ENCODE measurements at regions not wholly inside any gene's neighbourhood (a gene's known extent, or its start where the extent isn't known, plus 50 kb on each side); places are given as distances from the start of the nearest gene placed in this dataset.
"Not testable (repeated sequence)": the region's sequence is repeated elsewhere in the genome, so short reads cannot be mapped to it uniquely, and the experiment has no call there.

DNA sequence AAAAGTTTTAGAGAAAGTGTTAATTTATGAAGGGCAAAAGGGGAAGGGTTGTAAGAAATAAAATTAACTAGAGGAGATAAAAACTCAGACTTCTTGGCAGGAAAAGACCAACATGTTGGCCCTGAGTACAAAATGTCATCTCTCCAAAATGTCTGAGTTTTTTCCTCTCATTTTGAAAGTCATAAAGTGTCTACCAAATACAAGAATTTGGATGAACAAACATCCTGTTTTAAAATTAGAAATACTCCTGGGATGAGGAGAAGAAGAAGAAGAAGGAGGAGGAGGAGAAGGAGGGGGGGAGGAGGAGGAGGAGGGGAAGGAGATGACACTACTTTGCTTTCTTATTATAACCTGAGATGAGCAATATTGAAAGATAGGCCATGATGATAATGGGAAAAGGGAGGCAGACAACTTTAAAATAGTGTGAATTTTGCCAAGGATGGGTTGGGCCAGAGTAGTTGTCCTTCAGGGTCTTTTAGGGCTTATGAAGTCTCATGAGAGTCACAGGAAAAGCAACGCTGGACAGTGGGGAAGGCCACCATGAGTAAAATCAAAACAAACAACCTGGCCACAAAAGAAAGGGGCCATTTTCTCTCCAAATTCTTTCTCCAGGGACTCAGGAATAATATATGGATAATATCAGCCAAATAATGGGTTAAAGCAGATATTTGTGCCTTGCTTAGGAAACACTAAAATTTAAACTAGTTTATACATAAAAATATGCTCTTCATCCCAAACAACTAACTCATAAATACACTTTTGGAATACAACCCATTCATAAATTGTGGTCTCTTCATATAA lies 632.9 kb downstream of the EPHA3 start:
- no peak for DNase-seq (ENCODE audit: low read depth)
- H3K4me3 ChIP-seq (ENCODE audit: low read length), result no peak overlapping the region
- TF ChIP-seq, protein P1, sequence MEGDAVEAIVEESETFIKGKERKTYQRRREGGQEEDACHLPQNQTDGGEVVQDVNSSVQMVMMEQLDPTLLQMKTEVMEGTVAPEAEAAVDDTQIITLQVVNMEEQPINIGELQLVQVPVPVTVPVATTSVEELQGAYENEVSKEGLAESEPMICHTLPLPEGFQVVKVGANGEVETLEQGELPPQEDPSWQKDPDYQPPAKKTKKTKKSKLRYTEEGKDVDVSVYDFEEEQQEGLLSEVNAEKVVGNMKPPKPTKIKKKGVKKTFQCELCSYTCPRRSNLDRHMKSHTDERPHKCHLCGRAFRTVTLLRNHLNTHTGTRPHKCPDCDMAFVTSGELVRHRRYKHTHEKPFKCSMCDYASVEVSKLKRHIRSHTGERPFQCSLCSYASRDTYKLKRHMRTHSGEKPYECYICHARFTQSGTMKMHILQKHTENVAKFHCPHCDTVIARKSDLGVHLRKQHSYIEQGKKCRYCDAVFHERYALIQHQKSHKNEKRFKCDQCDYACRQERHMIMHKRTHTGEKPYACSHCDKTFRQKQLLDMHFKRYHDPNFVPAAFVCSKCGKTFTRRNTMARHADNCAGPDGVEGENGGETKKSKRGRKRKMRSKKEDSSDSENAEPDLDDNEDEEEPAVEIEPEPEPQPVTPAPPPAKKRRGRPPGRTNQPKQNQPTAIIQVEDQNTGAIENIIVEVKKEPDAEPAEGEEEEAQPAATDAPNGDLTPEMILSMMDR (IDR thresholded peaks at IDR 0.05; ENCODE audit: insufficient read depth, low read depth, low read length, missing control alignments), result no peak

DNA sequence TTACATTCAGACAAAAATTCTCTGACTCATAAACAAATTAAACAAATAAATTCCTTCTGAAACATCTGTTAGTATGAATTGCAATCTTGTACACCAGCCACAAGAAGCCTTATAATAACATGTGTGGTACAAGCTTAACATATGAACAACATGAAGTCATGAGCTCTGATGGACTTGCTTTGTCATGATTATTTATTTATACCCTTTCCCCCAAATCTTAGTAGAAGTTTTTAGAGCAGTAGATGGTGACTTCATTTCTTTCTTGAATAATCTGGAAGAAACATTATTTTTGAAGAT lies 633.4 kb downstream of the EPHA3 start:
- H3K4me3 ChIP-seq (ENCODE audit: low read length), result no peak overlapping the region
- DNase-seq (ENCODE audit: low read depth), result no peak
- TF ChIP-seq, protein P1 (IDR thresholded peaks at IDR 0.05; ENCODE audit: insufficient read depth, low read depth, low read length, missing control alignments), result no peak

- TF ChIP-seq, protein P1 (IDR thresholded peaks at IDR 0.05; ENCODE audit: insufficient read depth, low read depth, low read length, missing control alignments), result no peak
- H3K4me3 ChIP-seq (ENCODE audit: low read length), result no peak overlapping the region
- no peak for DNase-seq (ENCODE audit: low read depth)
Measured at GRCh38 chr3:89742546-89742945, 635.1 kb downstream of the EPHA3 start.

- not testable (repeated sequence) for H3K4me3 ChIP-seq (ENCODE audit: low read length)
- DNase-seq (ENCODE audit: low read depth), result peak; percentile 16
Measured at GRCh38 chr3:89747541-89748278, 640.3 kb downstream of the EPHA3 start.

DNA sequence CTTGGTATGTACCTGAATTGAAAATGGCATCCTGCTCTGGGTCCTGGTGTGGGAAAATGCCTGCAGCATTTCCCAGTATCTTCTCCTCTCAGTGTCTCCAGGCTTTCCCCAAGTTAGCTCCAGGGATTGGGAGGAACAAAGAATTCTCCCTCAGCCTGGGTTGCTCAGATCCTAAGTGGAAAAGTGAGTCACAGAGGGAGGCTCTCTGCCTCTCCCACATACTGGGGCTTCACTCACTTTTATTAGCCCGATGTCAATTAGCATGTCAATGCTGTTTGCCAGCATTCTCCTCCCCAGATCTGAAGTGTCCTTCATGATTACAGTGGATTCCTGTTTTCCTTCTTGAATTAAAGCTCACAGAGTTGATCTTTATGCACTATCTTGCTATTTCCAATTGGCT lies 655.0 kb downstream of the EPHA3 start:
- no peak overlapping the region for H3K4me3 ChIP-seq (ENCODE audit: low read length)
- no peak for DNase-seq (ENCODE audit: low read depth)
- TF ChIP-seq, protein P1 (IDR thresholded peaks at IDR 0.05; ENCODE audit: insufficient read depth, low read depth, low read length, missing control alignments), result no peak

DNA sequence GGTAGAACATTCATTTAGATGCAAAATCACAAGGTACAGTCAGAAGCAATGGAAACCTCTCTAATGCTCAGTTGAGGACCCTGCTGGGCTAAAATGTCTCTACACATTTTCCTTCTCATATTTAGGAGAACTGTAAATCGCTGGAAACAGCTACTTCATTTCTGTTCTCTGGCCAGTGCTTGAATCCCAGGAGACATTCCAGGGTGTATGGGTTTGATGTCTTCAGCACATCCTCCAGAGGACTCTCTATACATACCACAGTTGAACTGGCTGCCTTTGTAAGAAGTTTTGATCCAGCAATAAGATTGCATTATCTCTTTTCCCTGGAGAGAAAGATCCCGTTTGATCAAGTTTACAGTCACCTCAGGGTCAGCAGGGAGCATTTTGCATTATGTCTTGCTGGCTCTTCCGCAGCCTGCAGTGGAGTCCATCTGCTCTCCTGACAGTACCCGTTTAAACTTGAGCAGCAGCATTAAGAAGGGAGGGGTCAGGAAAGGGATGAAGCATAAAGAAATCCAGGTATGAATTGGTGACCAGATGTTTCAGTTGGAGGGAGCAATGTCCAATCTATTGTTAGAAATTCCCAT lies 676.0 kb downstream of the EPHA3 start:
- no peak overlapping the region for H3K4me3 ChIP-seq (ENCODE audit: low read length)
- TF ChIP-seq, protein P1 (IDR thresholded peaks at IDR 0.05; ENCODE audit: insufficient read depth, low read depth, low read length, missing control alignments), result no peak

DNA sequence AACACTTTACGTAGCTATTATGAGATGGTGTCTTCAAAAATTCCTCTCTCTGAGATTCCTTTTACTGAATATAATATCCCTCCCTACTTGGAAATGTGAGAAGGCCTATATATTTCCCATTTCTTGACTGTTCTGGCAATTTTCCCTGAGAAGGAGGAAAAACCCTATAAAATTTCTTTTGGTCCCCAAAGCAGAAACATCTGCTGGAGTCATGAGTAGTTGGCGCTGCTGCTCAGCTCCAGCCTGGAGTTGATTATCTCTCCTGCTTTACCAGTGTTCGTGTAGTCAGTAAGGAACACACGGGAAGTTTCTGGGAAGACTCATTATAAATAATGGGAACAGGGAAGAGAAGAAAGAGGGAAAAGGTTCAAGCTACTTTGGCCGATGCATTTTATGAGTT lies 680.1 kb downstream of the EPHA3 start:
- TF ChIP-seq, protein P1 (IDR thresholded peaks at IDR 0.05; ENCODE audit: insufficient read depth, low read depth, low read length, missing control alignments), result no peak
- H3K4me3 ChIP-seq (ENCODE audit: low read length), result no peak overlapping the region
- no peak for DNase-seq (ENCODE audit: low read depth)

More for the DNA sequence above, 676.0 kb downstream of the EPHA3 start:
- DNase-seq (ENCODE audit: low read depth), result no peak
